Left kidney (tissue), 1 donor: ENCODE measurements at regions not wholly inside any gene's neighbourhood (a gene's known extent, or its start where the extent isn't known, plus 50 kb on each side); places are given as distances from the start of the nearest gene placed in this dataset.

ENCODE experiments used
- DNase-seq: peaks from one replicate; pipeline ENCODE4 v3.0.0-alpha.2; 2013

- no peak for DNase-seq
Observed at GRCh38 chr7:156479596-156479995, 161.0 kb upstream of the RNF32 start.

- no peak for DNase-seq
Observed at GRCh38 chr7:156478486-156478885, 162.1 kb upstream of the RNF32 start.

GRCh38 chr7:156475666-156476065, 164.9 kb upstream of the RNF32 start:
- no peak for DNase-seq

- DNase-seq: no peak
Observed at GRCh38 chr7:156475179-156475578, 165.4 kb upstream of the RNF32 start.

- no peak for DNase-seq
Observed at GRCh38 chr7:156474241-156474743, 166.3 kb upstream of the RNF32 start.

GRCh38 chr7:156473476-156474240, 166.9 kb upstream of the RNF32 start:
- DNase-seq: peak; percentile 22

GRCh38 chr7:156472267-156472666, 168.3 kb upstream of the RNF32 start:
- no peak for DNase-seq

GRCh38 chr7:156470399-156471320, 169.9 kb upstream of the RNF32 start:
- DNase-seq: no peak

GRCh38 chr7:156466955-156467625, 173.5 kb upstream of the RNF32 start:
- no peak for DNase-seq

GRCh38 chr7:156466272-156466671, 174.3 kb upstream of the RNF32 start:
- DNase-seq: peak; percentile 25

GRCh38 chr7:156465186-156465585, 175.4 kb upstream of the RNF32 start:
- no peak for DNase-seq

- no peak for DNase-seq
Observed at GRCh38 chr7:156464339-156464738, 176.2 kb upstream of the RNF32 start.

- DNase-seq: no peak
Observed at GRCh38 chr7:156463280-156463679, 177.3 kb upstream of the RNF32 start.

- no peak for DNase-seq
Observed at GRCh38 chr7:156461881-156462665, 178.5 kb upstream of the RNF32 start.

- DNase-seq: peak; percentile 28
Observed at GRCh38 chr7:156460858-156461627, 179.5 kb upstream of the RNF32 start.

GRCh38 chr7:156459582-156459981, 181.0 kb upstream of the RNF32 start:
- DNase-seq: no peak

GRCh38 chr7:156459067-156459466, 181.5 kb upstream of the RNF32 start:
- no peak for DNase-seq

- no peak for DNase-seq
Observed at GRCh38 chr7:156458011-156458410, 182.6 kb upstream of the RNF32 start.

GRCh38 chr7:156456503-156457115, 184.0 kb upstream of the RNF32 start:
- peak; percentile 14 for DNase-seq

GRCh38 chr7:156456032-156456431, 184.5 kb upstream of the RNF32 start:
- DNase-seq: no peak
